GM19239 (cell line): ENCODE measurements at regions not wholly inside any gene's neighbourhood (a gene's known extent, or its start where the extent isn't known, plus 50 kb on each side); places are given as distances from the start of the nearest gene placed in this dataset.
A peak's percentile ranks its signal among the peaks of the same experiment; 100 is the strongest.

ENCODE experiments used
- DNase-seq: peaks from one replicate; pipeline ENCODE4 v3.0.0; 2011; ENCODE audit warnings: low spot score; ENCODE audit not compliant: insufficient read length
- FAIRE-seq: peaks from 2 replicates; lab custom pipeline; 2011; peaks lifted over from hg19 to GRCh38; lab: Jason Lieb, UNC

DNA sequence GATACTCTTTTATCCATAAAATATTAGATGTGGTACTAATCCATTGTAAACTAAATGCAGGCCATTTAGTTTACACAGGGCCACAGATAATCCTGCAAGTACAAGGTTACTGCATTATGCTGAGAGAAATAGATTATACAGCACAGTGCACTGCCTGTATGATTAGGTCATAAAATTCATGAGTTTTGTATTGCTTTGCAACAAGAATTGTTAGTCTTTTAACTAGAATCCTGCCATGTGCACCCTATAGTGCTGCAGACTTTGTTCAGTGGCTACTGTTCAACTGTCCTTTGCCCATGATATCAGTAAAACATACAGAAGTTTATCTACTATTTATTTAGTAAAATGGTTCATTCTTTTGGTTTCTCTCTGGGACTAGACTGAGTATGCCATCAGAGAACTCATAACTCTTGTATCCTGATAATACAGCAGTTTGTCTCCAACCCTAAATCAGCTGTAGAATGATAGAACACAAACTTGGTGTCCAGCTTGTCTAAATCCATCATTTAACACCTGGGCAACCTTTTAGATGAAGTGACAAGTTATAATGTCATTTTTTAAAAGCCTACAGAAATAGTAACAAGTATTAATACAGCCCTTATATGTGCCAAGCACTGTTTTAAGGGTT lies 291.2 kb downstream of the TMEM167A start:
- DNase-seq (no peak), FAIRE-seq (no peak)

DNA sequence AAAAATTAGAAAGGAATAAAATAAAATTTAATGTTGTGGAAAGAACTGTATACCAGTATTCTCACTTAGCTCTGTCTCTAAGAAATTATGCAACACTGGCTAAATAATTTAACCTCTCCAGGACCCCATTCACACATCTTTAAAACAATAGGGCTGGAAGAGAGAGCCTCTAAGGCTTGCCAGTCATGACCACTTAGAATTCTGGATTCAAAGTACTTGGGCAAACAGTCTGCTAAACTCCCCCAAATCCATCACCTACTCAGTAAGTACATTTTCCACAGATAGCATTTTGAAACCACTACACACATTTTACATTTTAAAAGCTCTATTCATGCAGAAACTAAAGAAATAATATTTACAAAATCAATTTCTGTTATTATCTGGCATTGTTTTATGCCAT lies 291.7 kb downstream of the TMEM167A start:
- FAIRE-seq (no peak), DNase-seq (no peak)

DNA sequence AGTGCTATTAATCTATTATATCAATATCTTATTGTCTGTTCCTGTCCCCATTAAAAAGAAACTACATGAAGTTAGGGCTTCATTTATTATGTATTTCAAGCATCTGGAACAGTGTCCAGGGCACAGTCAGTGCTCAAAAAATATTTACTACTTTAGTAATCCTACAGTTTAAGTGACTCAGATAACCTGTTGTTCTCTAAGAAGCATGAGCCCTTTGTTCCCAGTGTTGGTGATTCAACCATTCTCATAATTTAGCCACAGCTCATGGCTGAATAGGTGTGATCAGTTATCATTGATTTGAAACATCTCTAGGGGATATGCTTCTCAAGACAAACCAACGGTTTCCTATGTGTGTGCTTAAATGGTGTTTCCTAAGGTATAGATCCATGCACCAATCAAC lies 292.7 kb downstream of the TMEM167A start:
- FAIRE-seq, result no peak
- no peak for DNase-seq

DNA sequence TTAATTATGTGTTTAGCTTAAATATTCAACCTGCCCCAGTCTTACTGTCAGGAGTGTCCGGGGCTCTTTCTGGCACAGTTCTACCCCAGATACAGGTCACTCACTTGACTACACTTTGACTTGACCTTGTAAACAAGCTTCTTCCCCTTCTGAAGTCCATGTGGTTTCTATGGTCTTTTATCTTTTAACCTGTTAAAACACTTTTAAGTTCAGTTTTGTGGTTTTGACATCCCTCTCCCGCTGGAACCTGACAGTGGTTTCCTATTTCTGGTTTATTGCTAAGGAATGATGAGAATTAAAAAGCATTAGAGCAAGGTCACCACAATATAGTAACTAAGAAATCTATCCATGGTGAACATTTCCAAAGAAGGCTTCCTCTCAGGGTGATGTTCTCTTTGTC lies 300.1 kb downstream of the TMEM167A start:
- DNase-seq (no peak), FAIRE-seq (no peak)

- FAIRE-seq, result no peak
Measured at GRCh38 chr5:82772281-82772680, 304.9 kb downstream of the TMEM167A start.

DNA sequence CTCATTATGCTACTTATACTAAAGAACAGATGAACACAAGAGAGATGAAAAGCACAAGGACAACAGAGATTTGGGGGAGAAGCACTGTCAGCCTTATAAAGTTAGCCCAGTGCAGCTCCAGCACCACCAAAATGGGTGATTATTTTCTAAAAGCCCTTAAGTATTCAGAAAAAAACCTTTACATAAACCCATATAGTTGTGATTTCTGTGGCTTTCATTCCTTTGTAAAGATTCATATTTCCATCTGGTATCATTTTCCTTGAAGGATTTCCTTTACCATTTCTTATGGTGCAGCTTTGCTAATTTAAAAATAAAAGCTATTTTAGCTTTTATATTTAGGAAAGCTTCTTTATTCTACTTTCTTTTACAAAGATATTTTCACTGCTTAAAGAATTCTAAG lies 311.0 kb downstream of the TMEM167A start:
- FAIRE-seq (no peak), DNase-seq (no peak)

More at GRCh38 chr5:82772281-82772680, 304.9 kb downstream of the TMEM167A start:
- no peak for DNase-seq

- FAIRE-seq (no peak), DNase-seq (no peak)
Measured at GRCh38 chr5:82765765-82766164, 311.4 kb downstream of the TMEM167A start.

DNA sequence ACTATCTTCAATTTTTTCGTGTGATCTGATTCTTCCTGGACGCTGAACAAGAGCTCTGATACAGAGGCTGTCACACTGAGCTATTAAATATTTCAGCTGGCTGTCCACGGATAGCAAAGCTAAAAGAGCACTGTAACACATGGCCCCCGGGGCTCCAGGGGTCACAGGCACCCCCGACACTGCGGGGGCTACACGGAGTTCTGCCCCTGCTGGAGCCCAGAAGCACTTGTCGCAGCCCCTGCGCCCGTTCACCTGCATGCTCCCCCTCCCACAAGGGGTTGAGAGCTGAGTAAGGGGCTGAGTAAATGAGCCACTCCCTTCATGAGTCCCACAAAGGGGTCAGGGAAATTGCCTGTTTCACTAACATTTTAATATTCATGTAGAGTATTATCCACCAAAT lies 316.3 kb downstream of the TMEM167A start:
- FAIRE-seq, result no peak
- DNase-seq, result no peak

GRCh38 chr5:82758881-82759280 lies 318.3 kb downstream of the TMEM167A start:
- DNase-seq (no peak), FAIRE-seq (no peak)

DNA sequence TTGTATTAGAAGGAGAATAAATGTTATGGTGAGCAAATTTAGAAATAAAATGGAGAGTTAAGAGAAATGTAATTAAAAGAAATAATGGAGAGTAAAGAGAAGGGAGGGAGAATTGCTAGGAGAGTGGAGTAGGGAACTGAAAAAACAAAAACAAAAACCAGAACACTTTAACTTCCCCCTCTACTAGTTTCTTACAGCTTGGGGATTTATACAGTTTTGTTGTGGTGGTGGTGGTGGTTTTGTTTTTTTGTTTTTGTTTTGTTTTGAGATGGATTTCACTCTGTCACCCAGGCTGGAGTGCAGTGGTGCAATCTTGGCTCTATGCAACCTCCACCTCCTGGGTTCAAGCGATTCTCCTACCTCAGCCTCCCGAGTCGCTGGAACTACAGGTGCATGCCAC lies 322.4 kb downstream of the TMEM167A start:
- FAIRE-seq (no peak), DNase-seq (no peak)

DNA sequence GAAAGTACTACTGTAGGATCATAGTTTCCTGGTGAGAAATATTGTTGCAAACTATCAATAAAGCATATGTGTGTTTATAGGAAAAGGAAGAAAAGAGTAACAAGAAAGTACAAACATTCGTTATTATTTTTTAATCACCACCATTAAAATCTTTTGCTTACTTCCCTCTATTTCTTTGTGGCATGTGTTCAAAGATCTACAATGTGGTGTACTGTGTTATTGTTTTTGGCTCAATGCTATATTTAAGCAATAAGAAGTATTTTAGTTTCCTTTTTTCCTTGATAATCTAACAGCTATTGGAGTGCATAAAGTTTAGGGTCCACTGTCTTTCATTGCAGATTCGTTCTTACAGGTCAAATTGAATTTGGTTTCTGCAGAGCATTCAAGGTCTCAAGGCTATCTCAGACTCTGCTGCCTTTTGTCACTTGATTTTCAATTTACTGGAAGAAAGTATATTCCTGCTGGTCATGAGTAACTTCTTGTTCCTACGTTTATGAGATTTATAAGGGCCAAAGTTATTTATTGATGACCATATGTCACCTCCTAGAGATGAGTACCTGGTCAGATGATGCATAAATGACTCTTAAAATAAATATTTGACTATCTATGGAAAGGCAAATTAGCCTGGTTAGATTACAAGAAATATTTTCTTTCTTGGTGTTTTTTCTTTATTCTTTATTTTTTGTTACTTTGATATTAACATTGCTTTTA lies 323.0 kb downstream of the TMEM167A start:
- FAIRE-seq (no peak), DNase-seq (no peak)

- FAIRE-seq (no peak), DNase-seq (no peak)
Measured at GRCh38 chr5:82753374-82753773, 323.8 kb downstream of the TMEM167A start.

- DNase-seq (no peak), FAIRE-seq (no peak)
Measured at GRCh38 chr5:82749461-82749820, 327.8 kb downstream of the TMEM167A start.

DNA sequence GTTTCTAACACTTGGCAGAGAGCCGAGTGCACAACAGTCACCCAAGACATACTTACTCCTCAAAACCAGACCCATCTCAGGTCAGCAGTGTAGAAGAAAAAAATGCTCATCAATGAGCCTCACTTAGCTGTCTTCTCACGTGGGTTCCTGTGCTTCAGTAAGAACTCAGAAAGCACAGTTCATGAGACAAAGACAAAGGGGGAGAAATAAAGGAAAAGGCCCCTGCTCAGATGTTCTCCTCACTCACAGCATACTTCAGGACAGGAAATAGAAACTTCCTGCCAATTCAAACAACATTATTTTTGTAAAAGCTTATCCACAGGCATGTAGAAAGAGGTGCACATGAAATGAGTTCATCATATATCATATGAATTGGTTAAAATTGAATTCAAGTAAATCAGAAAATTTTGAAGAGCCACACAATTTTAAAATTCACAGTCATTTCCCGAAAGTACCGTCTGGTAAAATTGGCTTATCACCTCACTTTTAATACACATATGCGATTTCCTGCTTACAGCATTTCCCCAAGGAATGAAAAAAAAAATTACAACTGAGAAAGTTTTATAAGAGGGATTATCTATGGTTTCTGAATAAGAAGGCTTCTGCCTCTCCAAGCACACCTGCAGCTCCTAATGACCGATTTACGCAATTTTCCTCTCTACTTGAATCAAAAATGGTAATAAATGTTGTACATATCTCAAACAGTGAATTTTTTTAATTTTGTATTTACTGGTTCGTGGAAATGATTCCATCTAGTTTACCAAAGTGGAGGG lies 328.3 kb downstream of the TMEM167A start:
- DNase-seq (no peak), FAIRE-seq (peak; percentile 42)

DNA sequence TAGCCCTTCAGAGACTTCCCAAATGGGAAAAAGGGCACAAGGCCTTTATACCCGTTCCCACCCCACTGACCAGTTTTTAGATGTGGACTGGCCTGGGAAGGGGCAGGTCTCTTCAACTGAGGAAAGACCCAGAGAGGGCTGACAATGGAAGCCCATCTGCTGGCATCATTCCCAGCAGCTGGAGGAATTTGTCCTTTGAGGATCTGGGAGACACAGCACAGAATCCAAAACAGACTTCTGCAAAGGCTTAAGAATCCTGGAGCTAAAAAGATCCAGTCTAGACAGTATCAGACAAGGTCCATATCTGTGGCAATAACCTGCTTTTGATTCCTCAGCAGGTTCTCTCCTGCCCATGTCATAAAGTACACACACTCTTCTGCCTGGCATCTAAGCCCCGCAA lies 329.2 kb downstream of the TMEM167A start:
- DNase-seq (no peak), FAIRE-seq (no peak)

DNA sequence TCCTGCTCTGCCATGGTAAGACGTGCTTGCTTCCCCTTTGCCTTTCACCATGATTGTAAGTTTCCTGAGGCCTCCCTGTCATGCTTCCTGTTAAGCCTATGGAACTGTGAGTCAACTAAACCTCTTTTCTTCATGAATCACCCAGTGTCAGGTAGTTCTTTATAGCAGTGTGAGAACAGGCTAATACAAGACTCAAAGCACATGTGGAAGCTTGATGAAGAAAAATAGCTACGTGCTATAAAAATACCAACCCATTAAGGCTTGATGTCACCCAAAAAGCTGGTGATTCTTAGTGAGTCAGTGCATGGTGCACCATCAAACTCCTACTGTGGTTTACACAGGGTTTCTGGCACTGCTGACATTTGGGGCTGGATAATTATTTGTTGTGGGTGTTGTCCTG lies 332.2 kb downstream of the TMEM167A start:
- no peak for DNase-seq
- FAIRE-seq, result no peak

- DNase-seq (no peak), FAIRE-seq (no peak)
Measured at GRCh38 chr5:82738681-82739269, 338.4 kb downstream of the TMEM167A start.

- DNase-seq, result no peak
- FAIRE-seq, result no peak
Measured at GRCh38 chr5:82735160-82735789, 341.9 kb downstream of the TMEM167A start.

DNA sequence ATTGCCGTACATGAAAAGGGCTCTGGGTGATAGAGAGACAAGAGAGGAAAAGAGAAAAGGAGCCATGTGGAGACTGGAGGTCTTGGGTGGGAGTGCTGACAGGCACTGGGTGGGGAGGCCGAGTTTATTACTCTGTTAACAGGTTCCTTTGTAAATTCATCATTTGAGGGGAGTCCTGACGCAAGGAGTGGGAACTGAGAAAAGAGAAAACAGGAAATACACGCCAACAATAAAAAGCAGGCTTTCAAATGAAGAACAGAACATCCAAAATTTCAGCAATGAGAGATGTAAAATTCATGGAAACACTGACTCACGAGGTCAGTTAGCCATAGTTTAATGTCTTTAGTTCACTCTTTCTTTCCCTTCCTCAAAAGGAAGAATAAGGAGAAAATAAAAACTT lies 342.8 kb downstream of the TMEM167A start:
- DNase-seq, result no peak
- FAIRE-seq, result no peak

DNA sequence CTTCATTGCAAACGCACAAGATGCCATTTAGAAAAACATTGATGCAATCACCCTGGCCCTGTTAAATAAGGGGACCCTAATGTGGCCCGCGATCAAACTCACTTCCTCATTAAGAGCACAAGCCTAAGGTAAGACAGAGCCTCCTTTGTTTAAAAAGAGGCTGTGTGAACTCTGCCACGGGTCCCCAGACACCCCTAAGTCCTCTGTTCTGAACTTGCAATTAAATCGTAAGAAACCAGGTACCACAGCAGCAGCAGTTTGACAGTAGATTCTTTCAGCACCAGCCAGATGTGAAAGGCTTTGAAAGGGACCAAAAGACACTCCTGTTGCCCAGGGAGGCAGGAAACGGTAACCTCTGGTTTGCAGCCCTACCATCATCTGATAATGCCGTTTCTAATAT lies 346.3 kb downstream of the TMEM167A start:
- no peak for FAIRE-seq
- no peak for DNase-seq
